Endothelial cell (in vitro differentiated cells): ENCODE measurements at regions not wholly inside any gene's neighbourhood (a gene's known extent, or its start where the extent isn't known, plus 50 kb on each side); places are given as distances from the start of the nearest gene placed in this dataset.
"Not testable (repeated sequence)": the region's sequence is repeated elsewhere in the genome, so short reads cannot be mapped to it uniquely, and the experiment has no call there.

Experiments
- DNase-seq: peaks from one replicate; pipeline ENCODE4 v3.0.0; 2021; ENCODE audit warnings: low spot score
- H3K27ac Mint-ChIP-seq: one replicate; pipeline ENCODE4 v1.8.0; 2021; ENCODE audit warnings: mixed read lengths, inconsistent platforms; ENCODE audit not compliant: unreplicated experiment
- H3K27me3 Mint-ChIP-seq: one replicate; pipeline ENCODE4 v1.8.0; 2021; ENCODE audit warnings: mild to moderate bottlenecking, moderate library complexity, mixed read lengths, inconsistent platforms; ENCODE audit not compliant: unreplicated experiment
- H3K36me3 Mint-ChIP-seq: one replicate; pipeline ENCODE4 v1.8.0; 2021; ENCODE audit warnings: mild to moderate bottlenecking, low read depth, mixed read lengths, inconsistent platforms; ENCODE audit not compliant: unreplicated experiment
- H3K4me1 Mint-ChIP-seq: one replicate; pipeline ENCODE4 v1.8.0; 2021; ENCODE audit warnings: mild to moderate bottlenecking, mixed read lengths, inconsistent platforms; ENCODE audit not compliant: unreplicated experiment
- H3K4me3 Mint-ChIP-seq: one replicate; pipeline ENCODE4 v1.8.0; 2021; ENCODE audit warnings: mild to moderate bottlenecking, mixed read lengths, inconsistent platforms; ENCODE audit not compliant: unreplicated experiment
- H3K9me3 Mint-ChIP-seq: one replicate; pipeline ENCODE4 v1.8.0; 2021; ENCODE audit warnings: mixed read lengths, inconsistent platforms; ENCODE audit not compliant: unreplicated experiment
- TF ChIP-seq, protein P1 (sequence below): fragments of 200-600 bp; sonication (generic); IDR thresholded peaks from one replicate; pipeline ENCODE4 v1.5.0; 2021; ENCODE audit warnings: antibody characterized with exemption; ENCODE audit not compliant: unreplicated experiment

DNA sequence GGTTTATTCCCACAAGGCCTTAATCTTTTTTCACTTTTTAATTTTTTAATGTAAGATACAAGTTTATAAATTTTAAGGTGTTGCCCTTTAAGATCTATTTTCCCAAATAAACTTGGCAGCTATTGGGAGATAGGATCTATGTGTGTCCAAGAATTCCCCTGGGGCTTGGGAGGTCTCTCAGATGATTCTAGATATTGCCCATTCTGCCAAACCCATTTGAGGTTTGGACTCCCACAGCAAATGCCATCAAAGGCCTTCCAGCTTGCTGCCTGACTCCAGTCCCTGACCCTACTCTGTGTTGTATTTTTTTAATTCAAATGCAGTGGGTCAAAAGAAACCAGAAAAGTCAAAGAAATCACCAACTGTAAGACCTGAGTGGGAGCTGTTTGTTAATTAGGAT, 120.0 kb upstream of the CHRDL1 start:
- H3K4me1 Mint-ChIP-seq: no peaks in the 10 kb centered on the region
- no peaks in the 10 kb centered on the region for H3K9me3 Mint-ChIP-seq
- DNase-seq: no peak
- no peak overlapping the region for H3K4me3 Mint-ChIP-seq
- no peak overlapping the region for H3K27ac Mint-ChIP-seq
- H3K27me3 Mint-ChIP-seq: no peaks in the 10 kb centered on the region
- TF ChIP-seq, protein P1, sequence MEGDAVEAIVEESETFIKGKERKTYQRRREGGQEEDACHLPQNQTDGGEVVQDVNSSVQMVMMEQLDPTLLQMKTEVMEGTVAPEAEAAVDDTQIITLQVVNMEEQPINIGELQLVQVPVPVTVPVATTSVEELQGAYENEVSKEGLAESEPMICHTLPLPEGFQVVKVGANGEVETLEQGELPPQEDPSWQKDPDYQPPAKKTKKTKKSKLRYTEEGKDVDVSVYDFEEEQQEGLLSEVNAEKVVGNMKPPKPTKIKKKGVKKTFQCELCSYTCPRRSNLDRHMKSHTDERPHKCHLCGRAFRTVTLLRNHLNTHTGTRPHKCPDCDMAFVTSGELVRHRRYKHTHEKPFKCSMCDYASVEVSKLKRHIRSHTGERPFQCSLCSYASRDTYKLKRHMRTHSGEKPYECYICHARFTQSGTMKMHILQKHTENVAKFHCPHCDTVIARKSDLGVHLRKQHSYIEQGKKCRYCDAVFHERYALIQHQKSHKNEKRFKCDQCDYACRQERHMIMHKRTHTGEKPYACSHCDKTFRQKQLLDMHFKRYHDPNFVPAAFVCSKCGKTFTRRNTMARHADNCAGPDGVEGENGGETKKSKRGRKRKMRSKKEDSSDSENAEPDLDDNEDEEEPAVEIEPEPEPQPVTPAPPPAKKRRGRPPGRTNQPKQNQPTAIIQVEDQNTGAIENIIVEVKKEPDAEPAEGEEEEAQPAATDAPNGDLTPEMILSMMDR: no peak
- no peaks in the 10 kb centered on the region for H3K36me3 Mint-ChIP-seq

DNA sequence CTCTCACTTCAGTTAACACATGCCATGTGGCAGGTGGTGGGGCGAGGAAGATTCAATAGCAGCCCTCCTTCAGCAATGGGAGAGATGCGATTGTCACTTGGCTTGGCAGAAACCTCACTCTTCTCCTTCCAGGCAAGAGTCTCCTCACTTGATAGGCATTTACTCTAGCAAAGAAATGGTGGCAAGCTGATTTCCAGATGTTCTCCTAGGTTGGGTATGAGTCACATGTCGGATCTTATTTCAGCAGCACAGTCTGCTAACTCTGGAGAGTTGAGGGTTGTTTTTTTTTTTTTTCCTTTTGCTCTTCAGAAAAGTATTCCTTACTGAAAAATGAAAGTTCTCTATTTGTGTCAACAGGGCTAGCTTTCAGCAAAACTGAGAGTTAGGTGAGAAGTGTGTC, 119.5 kb upstream of the CHRDL1 start:
- no peak for DNase-seq
- H3K4me1 Mint-ChIP-seq: no peaks in the 10 kb centered on the region
- H3K9me3 Mint-ChIP-seq: no peaks in the 10 kb centered on the region
- no peaks in the 10 kb centered on the region for H3K27me3 Mint-ChIP-seq
- no peak overlapping the region for H3K4me3 Mint-ChIP-seq
- H3K36me3 Mint-ChIP-seq: no peaks in the 10 kb centered on the region
- no peak overlapping the region for H3K27ac Mint-ChIP-seq
- TF ChIP-seq, protein P1: no peak

DNA sequence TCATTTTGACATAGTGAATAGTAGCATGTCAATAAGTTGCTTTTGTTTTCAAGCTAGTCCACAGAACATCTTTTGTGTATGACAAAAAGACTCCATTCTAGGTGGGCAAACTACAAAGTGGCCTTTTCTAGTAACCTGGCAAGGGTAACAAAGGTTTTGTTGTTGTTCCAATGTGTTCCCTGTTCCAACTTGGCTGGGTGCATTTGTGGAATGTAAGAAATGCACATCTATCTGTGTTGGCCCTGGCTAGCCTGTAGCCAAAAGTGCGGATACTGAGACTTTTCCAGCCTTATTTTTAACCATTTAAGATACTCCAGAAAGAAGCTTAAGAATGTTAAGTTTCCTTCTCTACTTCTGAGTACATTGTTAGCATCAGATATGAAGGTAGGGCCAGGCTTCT, 118.7 kb upstream of the CHRDL1 start:
- DNase-seq: no peak
- Mint-ChIP-seq H3K27ac (no peak overlapping the region), H3K9me3 (no peaks in the 10 kb centered on the region), H3K27me3 (no peaks in the 10 kb centered on the region), H3K36me3 (no peaks in the 10 kb centered on the region), H3K4me1 (no peaks in the 10 kb centered on the region), H3K4me3 (no peak overlapping the region)
- TF ChIP-seq, protein P1: no peak

DNA sequence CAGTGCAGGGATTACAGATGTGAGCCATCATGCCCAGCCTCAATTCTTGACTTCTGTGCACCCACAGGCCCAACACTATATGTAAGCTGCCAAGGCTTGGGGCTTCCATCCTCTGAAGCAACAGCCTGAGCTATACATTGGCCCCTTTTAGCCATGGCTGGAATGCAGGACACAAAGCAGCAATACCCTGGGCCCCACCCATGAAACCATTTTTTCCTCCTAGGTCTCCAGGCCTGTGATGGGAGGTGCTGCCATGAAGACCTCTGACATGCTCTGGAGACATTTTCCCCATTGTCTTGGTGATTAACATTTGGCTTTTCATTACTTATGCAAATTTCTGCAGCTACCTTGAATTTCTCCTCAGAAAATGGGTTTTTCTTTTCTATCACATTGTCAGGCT, 109.1 kb upstream of the CHRDL1 start:
- H3K36me3 Mint-ChIP-seq, H3K27me3 Mint-ChIP-seq, H3K4me3 Mint-ChIP-seq, H3K9me3 Mint-ChIP-seq, H3K27ac Mint-ChIP-seq, H3K4me1 Mint-ChIP-seq, DNase-seq: not testable (repeated sequence)

DNA sequence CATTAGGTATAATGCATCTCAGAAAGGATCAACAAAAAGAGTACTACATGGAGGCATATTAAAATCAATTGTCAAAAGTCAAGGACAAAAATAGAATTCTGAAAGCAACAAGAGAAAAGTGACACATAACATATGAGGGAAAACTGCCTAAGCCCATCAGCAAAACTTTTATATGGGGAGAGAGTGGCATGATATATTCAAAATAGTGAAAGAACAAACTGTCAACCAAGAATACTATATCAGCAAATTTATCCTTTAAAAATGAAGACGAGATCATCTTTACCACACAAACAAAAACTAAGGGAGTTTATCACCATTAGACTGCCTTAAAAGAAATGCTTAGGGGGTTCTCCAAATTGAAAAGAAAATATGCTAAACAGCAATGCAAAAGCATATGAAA, 86.4 kb upstream of the CHRDL1 start:
- Mint-ChIP-seq H3K9me3 (no peaks in the 10 kb centered on the region), H3K4me1 (no peaks in the 10 kb centered on the region), H3K27me3 (peaks cover 3% of the 10 kb centered on the region), H3K36me3 (no peaks in the 10 kb centered on the region), H3K4me3 (no peak overlapping the region), H3K27ac (no peak overlapping the region)
- DNase-seq: no peak
- TF ChIP-seq, protein P1: no peak

DNA sequence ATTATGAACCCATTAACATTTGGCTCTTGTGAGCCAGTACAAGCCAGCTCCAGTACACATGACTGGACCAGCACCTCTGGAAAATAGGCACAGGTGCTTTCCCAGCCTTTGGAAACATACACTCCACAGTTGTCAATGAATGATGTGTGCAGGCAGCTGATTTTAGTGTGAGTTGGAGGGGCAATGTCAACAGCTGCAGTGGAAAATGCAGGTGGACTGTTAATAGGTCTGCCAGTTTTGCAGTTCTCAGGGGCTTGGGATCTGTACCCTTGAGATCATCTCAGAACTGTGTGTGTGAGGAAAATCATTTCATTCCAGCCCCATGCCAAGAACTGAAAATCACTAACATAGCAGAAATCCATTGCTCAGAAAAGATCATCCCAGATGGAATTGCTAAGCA, 81.7 kb upstream of the CHRDL1 start:
- Mint-ChIP-seq H3K4me1 (no peaks in the 10 kb centered on the region), H3K36me3 (no peaks in the 10 kb centered on the region), H3K27ac (no peak overlapping the region), H3K9me3 (no peaks in the 10 kb centered on the region), H3K4me3 (no peak overlapping the region), H3K27me3 (peaks cover 3% of the 10 kb centered on the region)
- TF ChIP-seq, protein P1: no peak
- no peak for DNase-seq
